ENCODE measurements at regions not wholly inside any gene's neighbourhood (a gene's known extent, or its start where the extent isn't known, plus 50 kb on each side); places are given as distances from the start of the nearest gene placed in this dataset.

- DNase-seq (ENCODE audit: low spot score, unreplicated experiment): no peak
- Mint-ChIP-seq H3K27ac (no peak overlapping the region), H3K4me1 (ENCODE audit: low read depth) (no peaks in the 10 kb centered on the region)
Observed at GRCh38 chr2:224158061-224158460, 119.0 kb upstream of the SERPINE2 start.

GRCh38 chr2:224157655-224158054, 118.6 kb upstream of the SERPINE2 start:
- Mint-ChIP-seq H3K36me3 (ENCODE audit: insufficient read depth) (no peaks in the 10 kb centered on the region), H3K4me1 (ENCODE audit: low read depth) (no peaks in the 10 kb centered on the region), H3K9me3 (ENCODE audit: low read depth) (no peaks in the 10 kb centered on the region), H3K4me3 (ENCODE audit: low read depth) (no peak overlapping the region), H3K27ac (no peak overlapping the region), H3K27me3 (no peaks in the 10 kb centered on the region)
- TF ChIP-seq CTCF (IDR thresholded peaks at IDR 0.05; ENCODE audit: unreplicated experiment): no peak
- no peak for DNase-seq (ENCODE audit: low spot score, unreplicated experiment)

More at GRCh38 chr2:224158061-224158460, 119.0 kb upstream of the SERPINE2 start:
- H3K36me3 Mint-ChIP-seq (ENCODE audit: insufficient read depth): no peaks in the 10 kb centered on the region
- no peak for TF ChIP-seq CTCF (IDR thresholded peaks at IDR 0.05; ENCODE audit: unreplicated experiment)
- H3K4me3 Mint-ChIP-seq (ENCODE audit: low read depth): no peak overlapping the region
- H3K27me3 Mint-ChIP-seq: no peaks in the 10 kb centered on the region
- H3K9me3 Mint-ChIP-seq (ENCODE audit: low read depth): no peaks in the 10 kb centered on the region

GRCh38 chr2:224156436-224156835, 117.3 kb upstream of the SERPINE2 start:
- no peaks in the 10 kb centered on the region for H3K36me3 Mint-ChIP-seq (ENCODE audit: insufficient read depth)
- H3K27ac Mint-ChIP-seq: no peak overlapping the region
- no peak overlapping the region for H3K4me3 Mint-ChIP-seq (ENCODE audit: low read depth)
- DNase-seq (ENCODE audit: low spot score, unreplicated experiment): no peak
- no peak for TF ChIP-seq CTCF (IDR thresholded peaks at IDR 0.05; ENCODE audit: unreplicated experiment)
- H3K4me1 Mint-ChIP-seq (ENCODE audit: low read depth): no peaks in the 10 kb centered on the region
- no peaks in the 10 kb centered on the region for H3K27me3 Mint-ChIP-seq
- peaks cover 5% of the 10 kb centered on the region for H3K9me3 Mint-ChIP-seq (ENCODE audit: low read depth)

- no peak for TF ChIP-seq CTCF (IDR thresholded peaks at IDR 0.05; ENCODE audit: unreplicated experiment)
- Mint-ChIP-seq H3K9me3 (ENCODE audit: low read depth) (peaks cover 5% of the 10 kb centered on the region), H3K4me3 (ENCODE audit: low read depth) (no peak overlapping the region), H3K4me1 (ENCODE audit: low read depth) (no peaks in the 10 kb centered on the region), H3K27me3 (no peaks in the 10 kb centered on the region), H3K27ac (no peak overlapping the region), H3K36me3 (ENCODE audit: insufficient read depth) (no peaks in the 10 kb centered on the region)
- no peak for DNase-seq (ENCODE audit: low spot score, unreplicated experiment)
Observed at GRCh38 chr2:224155896-224156295, 116.8 kb upstream of the SERPINE2 start.

- Mint-ChIP-seq H3K4me3 (ENCODE audit: low read depth) (no peak overlapping the region), H3K36me3 (ENCODE audit: insufficient read depth) (no peaks in the 10 kb centered on the region), H3K4me1 (ENCODE audit: low read depth) (no peaks in the 10 kb centered on the region), H3K9me3 (ENCODE audit: low read depth) (peaks cover 5% of the 10 kb centered on the region), H3K27ac (no peak overlapping the region), H3K27me3 (no peaks in the 10 kb centered on the region)
- TF ChIP-seq CTCF (IDR thresholded peaks at IDR 0.05; ENCODE audit: unreplicated experiment): no peak
- no peak for DNase-seq (ENCODE audit: low spot score, unreplicated experiment)
Observed at GRCh38 chr2:224155371-224155770, 116.3 kb upstream of the SERPINE2 start.

All from progenitor cell of endocrine pancreas (in vitro differentiated cells).